NCI-H524 treated with DMSO at 0.1 percent for 48 hours (cell line): ENCODE measurements at regions not wholly inside any gene's neighbourhood (a gene's known extent, or its start where the extent isn't known, plus 50 kb on each side); places are given as distances from the start of the nearest gene placed in this dataset.

ENCODE experiments used
- DNase-seq: peaks from one replicate; lab custom pipeline; 2025; lab: John Stamatoyannopoulos, UW

DNA sequence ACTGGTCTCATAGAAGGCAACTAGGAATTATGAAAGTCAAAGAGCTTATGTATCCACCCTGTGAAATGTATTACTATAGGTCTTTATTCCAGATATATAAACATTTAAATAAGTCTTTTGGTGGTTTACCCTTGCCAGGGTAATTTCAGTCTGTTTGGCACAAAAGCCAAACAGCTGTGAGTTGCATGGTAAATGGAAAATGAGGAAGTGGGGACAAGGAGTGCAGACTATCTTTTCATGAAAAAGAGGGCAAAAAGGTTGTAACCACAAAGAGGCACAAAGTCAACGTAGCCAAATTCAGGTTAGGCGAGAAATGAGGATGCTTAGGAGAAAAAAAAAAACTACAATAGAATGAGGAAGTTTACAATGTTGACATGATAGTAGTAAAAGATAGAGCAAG is 492.3 kb upstream of the PRMT6 start:
- no peak for DNase-seq

GRCh38 chr1:106568201-106568974 is 488.1 kb upstream of the PRMT6 start:
- no peak for DNase-seq

- no peak for DNase-seq
Measured at GRCh38 chr1:106571109-106571508, 485.4 kb upstream of the PRMT6 start.

DNA sequence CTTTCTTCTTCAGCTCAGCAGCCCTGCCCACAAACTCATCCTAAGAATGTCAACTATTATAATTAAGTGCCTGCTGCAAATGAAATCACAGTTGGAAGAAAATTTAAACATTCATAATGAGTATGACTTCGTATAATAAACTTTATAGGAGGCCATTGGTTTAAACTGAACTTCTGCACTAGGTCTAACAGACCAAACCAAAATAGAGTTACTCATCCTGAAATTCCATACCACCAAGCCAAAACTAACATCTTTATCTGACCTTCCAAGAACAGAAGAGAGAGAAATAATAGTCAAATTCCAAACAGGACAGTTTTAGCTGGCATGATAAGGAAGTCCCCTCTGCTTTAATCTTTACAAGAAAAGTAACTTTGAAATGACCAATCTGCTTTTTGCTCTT is 472.4 kb upstream of the PRMT6 start:
- no peak for DNase-seq

- no peak for DNase-seq
Measured at GRCh38 chr1:106584676-106585075, 471.8 kb upstream of the PRMT6 start.

GRCh38 chr1:106600626-106601025 is 455.8 kb upstream of the PRMT6 start:
- no peak for DNase-seq

- DNase-seq = no peak
Measured at GRCh38 chr1:106603616-106604015, 452.9 kb upstream of the PRMT6 start.

GRCh38 chr1:106608841-106609240 is 447.6 kb upstream of the PRMT6 start:
- DNase-seq = no peak

DNA sequence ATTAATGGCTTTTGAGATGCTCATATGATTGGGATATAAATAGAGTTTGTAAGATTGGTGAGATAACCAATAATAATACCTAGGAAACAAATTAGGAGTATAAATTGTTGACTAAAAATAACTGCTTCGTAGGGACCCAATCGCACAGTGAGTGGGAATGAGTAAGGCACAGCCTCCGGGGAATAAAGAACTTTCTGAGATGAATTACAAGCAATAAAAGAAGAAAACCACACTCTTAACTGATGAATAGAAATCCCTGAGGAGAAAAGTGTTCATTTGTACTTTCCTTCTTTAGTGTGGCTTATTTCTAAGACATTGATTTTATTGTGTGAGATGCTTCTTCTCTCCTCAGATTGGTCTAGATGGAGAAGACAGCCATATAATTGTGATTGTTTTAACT is 443.4 kb upstream of the PRMT6 start:
- DNase-seq = no peak

DNA sequence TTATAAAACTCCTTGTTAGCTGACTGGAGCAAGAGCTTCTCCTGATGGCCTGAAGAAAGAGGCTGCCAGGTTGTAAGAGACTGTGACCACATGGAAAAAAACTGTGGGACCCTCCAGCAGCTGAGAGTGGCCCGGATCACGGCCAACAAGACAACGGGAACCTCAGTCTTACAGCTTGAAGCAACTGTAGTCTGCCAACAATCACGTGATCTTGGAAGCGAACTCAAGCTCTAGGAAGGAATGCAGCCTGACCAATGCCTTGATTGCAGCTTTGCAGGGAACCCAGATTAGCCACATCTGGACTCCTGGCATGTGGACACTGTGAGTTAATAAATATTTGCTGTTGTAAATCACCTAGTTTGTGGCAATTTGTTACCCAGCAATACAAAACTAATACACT is 442.6 kb upstream of the PRMT6 start:
- no peak for DNase-seq

GRCh38 chr1:106615473-106615872 is 441.0 kb upstream of the PRMT6 start:
- no peak for DNase-seq

- DNase-seq = no peak
Measured at GRCh38 chr1:106619080-106619826, 437.2 kb upstream of the PRMT6 start.

DNA sequence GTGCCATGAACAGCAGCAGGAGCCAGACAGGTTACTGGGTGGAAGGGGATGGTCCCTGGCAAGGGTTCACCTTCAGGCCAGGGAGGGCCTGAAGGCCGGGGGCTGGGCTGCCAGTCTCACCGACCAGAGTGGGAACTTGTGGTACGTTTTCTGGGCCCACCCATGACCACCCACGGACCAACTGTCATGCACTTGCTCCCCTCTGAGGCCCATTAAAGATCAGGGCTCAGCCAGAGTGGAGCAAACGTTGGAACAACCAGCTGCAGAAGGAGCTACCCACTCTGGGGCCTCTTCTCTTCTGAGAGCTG is 436.7 kb upstream of the PRMT6 start:
- no peak for DNase-seq

DNA sequence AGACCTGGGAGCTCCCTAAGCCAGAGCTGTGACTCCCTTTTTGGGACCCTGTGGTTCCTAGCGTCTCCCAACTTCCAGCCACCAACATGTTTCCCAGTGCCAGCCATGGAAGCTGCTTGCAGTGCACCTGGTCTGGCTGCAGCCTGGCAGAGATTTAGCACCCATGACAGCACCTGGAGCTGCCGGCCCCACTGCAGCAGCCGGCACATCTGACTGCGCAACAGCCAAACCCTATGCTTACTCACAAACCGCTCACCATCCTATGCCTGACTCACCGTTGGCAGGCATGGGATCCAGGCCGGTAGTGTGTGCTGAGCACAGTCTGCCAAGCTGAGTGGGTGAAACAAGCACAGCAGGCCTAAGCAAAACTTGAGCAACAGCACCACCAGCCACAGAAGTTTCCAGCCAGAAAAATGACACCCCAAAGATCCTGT is 435.9 kb upstream of the PRMT6 start:
- DNase-seq = no peak

- DNase-seq = no peak
Measured at GRCh38 chr1:106621853-106622252, 434.6 kb upstream of the PRMT6 start.

- no peak for DNase-seq
Measured at GRCh38 chr1:106637566-106637965, 418.9 kb upstream of the PRMT6 start.

DNA sequence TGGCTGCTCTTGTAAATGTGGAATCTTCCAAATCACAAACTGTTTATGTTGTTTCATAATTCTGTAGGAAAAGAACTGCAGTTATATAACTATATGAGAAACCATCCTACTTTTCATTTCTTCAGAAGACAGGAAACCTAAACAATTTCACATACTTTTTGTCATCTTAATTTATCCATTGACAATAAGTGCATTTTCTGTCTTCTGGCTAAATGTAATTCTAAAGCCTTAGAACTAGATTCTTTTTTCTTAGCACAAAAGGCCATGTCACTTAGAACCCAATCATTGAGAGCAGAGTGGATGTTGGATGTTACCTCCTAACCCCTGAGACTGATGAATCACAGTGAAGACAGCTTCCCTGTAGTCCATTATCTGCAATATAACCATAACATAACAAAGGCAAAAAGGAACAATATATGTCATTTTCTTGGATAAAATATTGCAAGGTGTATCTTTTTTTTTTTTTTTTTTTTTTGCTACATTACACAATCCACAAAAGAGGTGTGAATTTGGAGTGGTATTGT is 410.2 kb upstream of the PRMT6 start:
- DNase-seq = no peak

GRCh38 chr1:106646816-106647215 is 409.7 kb upstream of the PRMT6 start:
- DNase-seq = no peak

- no peak for DNase-seq
Measured at GRCh38 chr1:106651028-106651762, 405.3 kb upstream of the PRMT6 start.

DNA sequence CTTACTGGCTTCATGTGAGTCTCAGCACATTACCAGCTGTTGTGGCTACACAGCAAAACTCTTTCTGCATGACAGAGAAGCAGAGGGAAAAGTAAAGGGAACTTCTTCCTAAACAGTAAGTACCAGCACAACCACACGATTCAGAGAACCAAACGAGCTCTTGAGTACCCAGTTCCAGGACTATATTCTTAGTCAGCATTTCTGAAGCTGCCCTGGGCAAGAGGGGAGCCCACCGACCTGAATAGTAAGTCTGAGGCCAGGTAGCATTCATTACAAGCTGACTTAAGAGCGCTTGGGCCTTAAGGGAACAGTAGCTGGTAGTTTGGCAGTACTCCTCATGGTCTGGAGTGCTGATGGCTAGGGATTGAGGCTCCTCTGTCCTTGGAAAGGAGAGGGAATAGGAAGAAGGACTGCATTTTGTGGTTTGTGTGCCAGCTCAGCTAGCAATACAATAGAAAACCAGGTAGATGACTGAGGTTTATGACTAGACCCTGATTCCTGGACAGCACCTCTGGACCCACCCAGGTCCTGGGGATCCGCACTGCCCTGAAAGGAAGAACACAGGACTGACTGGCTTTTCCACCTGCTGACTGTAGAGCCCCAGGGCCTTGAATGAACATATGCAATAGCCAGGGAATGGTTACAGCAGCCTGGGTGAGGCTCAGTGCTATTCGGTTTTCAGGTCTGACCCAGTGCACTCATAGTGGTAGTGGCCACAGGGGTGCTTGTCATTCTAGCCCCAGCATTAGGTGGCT is 396.8 kb upstream of the PRMT6 start:
- no peak for DNase-seq

- no peak for DNase-seq
Measured at GRCh38 chr1:106675558-106675957, 380.9 kb upstream of the PRMT6 start.

- no peak for DNase-seq
Measured at GRCh38 chr1:106676021-106676420, 380.5 kb upstream of the PRMT6 start.
